ENCODE measurements at regions not wholly inside any gene's neighbourhood (a gene's known extent, or its start where the extent isn't known, plus 50 kb on each side); places are given as distances from the start of the nearest gene placed in this dataset.

- TF ChIP-seq CTCF (IDR thresholded peaks at IDR 0.05) (no peak), ZFX (IDR thresholded peaks at IDR 0.05; ENCODE audit: borderline replicate concordance) (no peak)
Measured at GRCh38 chr5:38190111-38190510, 68.2 kb upstream of the EGFLAM start.

All from 22Rv1 (cell line).